Transverse colon (tissue), 4 donors: ENCODE measurements at regions not wholly inside any gene's neighbourhood (a gene's known extent, or its start where the extent isn't known, plus 50 kb on each side); places are given as distances from the start of the nearest gene placed in this dataset.

Experiments
- DNase-seq: peaks from one replicate; pipeline ENCODE4 v3.0.0-alpha.2; 2019
- H3K27ac ChIP-seq, 4 donors: fragments of 200-600 bp; sonication (generic); 2 replicates each; pipeline ENCODE4 v1.5.1; 2016 to 2018; ENCODE audit warnings: inconsistent platforms in 4 of 4
- H3K27me3 ChIP-seq: fragments of 200-600 bp; sonication (generic); 2 replicates; pipeline ENCODE4 v1.5.1; 2017; ENCODE audit warnings: inconsistent platforms
- H3K36me3 ChIP-seq, 4 donors: fragments of 200-600 bp; sonication (generic); 2 replicates each; pipeline ENCODE4 v1.5.1; 2017 to 2019; ENCODE audit warnings: inconsistent platforms in 4 of 4
- H3K4me1 ChIP-seq, 4 donors: fragments of 200-600 bp; sonication (generic); 2 replicates each; pipeline ENCODE4 v1.5.1; 2017 to 2020; ENCODE audit warnings: inconsistent platforms in 4 of 4
- H3K4me3 ChIP-seq, 4 donors: fragments of 200-600 bp; sonication (generic); 1 replicate in 1 of 4; 2 replicates in 3 of 4; pipeline versions ENCODE4 v1.5.1 to v1.6.1; 2017 to 2019; ENCODE audit warnings: inconsistent platforms in 4 of 4
- H3K9me3 ChIP-seq, 2 donors: fragments of 200-600 bp; sonication (generic); 2 replicates each; pipeline ENCODE4 v1.5.1; 2017 to 2019; ENCODE audit warnings: inconsistent platforms in 2 of 2
- CTCF ChIP-seq, 5 experiments: fragments of 200-600 bp in 3 of 5; fragments of 450-650 bp in 2 of 5; sonication (generic) in 3 of 5; IDR thresholded peaks; 1 replicate in 2 of 5; 2 replicates in 3 of 5; pipeline ENCODE4 v1.5.1; 2016 to 2017; ENCODE audit warnings: antibody characterized with exemption in 5 of 5, inconsistent platforms in 3 of 5, mild to moderate bottlenecking in 2 of 5, moderate library complexity in 1 of 5
- EP300 ChIP-seq: sonication (generic); formaldehyde crosslinking; IDR thresholded peaks from one replicate; pipeline ENCODE4 v1.6.1; 2017; ENCODE audit warnings: antibody characterized with exemption, low read depth
- POLR2A ChIP-seq: fragments of 450-650 bp; IDR thresholded peaks from one replicate; pipeline ENCODE4 v1.6.1; 2016; ENCODE audit warnings: antibody characterized with exemption, mild to moderate bottlenecking, moderate library complexity
- POLR2AphosphoS5 ChIP-seq, 3 donors: sonication (generic); formaldehyde crosslinking; IDR thresholded peaks; one replicate each; pipeline ENCODE4 v1.6.1; 2016; ENCODE audit warnings: antibody characterized with exemption in 3 of 3
- WGBS, 2 donors: methylation state at CpG; one replicate each; pipeline ENCODE4 v1.1.5; 2018; ENCODE audit warnings: low coverage in 1 of 2; 5-methylcytosine and 5-hydroxymethylcytosine counted together
- in situ Hi-C, 4 donors: fragments of 200-750 bp; cut with MboI; loops; one replicate each; pipeline versions ENCODE4 v1.15.0 to v1.15.1; 2017; ENCODE audit warnings: low sequenced_read_pairs in 3 of 4, low pct_ligation_motif_present in 1 of 4, low pct_unique_long_range_greater_than_20kb in 1 of 4
- intact Hi-C: fragments of 100-400 bp; cut with DNase I; formaldehyde crosslinking; loops from one replicate; pipeline ENCODE4 v1.15.1; 2023; ENCODE audit warnings: low total_unique reads

- no peak overlapping the region for H3K27ac ChIP-seq
- no peak overlapping the region for H3K4me3 ChIP-seq
- 32 to 57% methylated on average over 2 of the region's 2 CpGs for WGBS, 2 donors
- H3K36me3 ChIP-seq = no peaks in the 10 kb centered on the region
- H3K9me3 ChIP-seq = no peaks in the 10 kb centered on the region
- no peaks in the 10 kb centered on the region for H3K27me3 ChIP-seq
- intact Hi-C loops (no loop called here), in situ Hi-C loops (loop anchor here (10.0 to 25.0 kb wide), 3 partner anchors 351 to 728 kb away; no protein-coding TSS in a partner anchor)
- TF ChIP-seq POLR2A = no peak
- no peak for TF ChIP-seq EP300
- TF ChIP-seq POLR2AphosphoS5 (IDR thresholded peaks at IDR 0.05) = no peak
- TF ChIP-seq CTCF (IDR thresholded peaks at IDR 0.05) = no peak
- H3K4me1 ChIP-seq = no peaks in the 10 kb centered on the region
- no peak for DNase-seq
These were observed 258.5 kb downstream of the HIVEP2 start for GRCh38 chr6:142686507-142686887.

- in situ Hi-C loops = loop anchor here (5.0 to 25.0 kb wide), 5 partner anchors 192 to 719 kb away; no protein-coding TSS in a partner anchor
- peak; percentile 57 for DNase-seq
- no peak overlapping the region for H3K4me3 ChIP-seq
- TF ChIP-seq EP300 (no peak), POLR2AphosphoS5 (IDR thresholded peaks at IDR 0.05) (no peak), POLR2A (no peak), CTCF (IDR thresholded peaks at IDR 0.05) (peak; percentile 91 to 97 (median 92))
- H3K27me3 ChIP-seq = no peaks in the 10 kb centered on the region
- no peak overlapping the region for H3K27ac ChIP-seq
- no peaks in the 10 kb centered on the region for H3K9me3 ChIP-seq
- H3K4me1 ChIP-seq = peaks cover 0 to 12% (median 5%) of the 10 kb centered on the region in 4 donors
- H3K36me3 ChIP-seq = no peaks in the 10 kb centered on the region
- intact Hi-C loops = loop anchor here (5.0 kb wide), 1 partner anchor 334 kb away; no protein-coding TSS in a partner anchor
- WGBS, 2 donors = 23 to 25% methylated on average over 10 to 11 of the region's 11 CpGs
These were observed 252.0 kb downstream of the HIVEP2 start for GRCh38 chr6:142692942-142693341.

GRCh38 chr6:142693441-142693840, 251.5 kb downstream of the HIVEP2 start:
- Histone ChIP-seq H3K36me3 (no peaks in the 10 kb centered on the region), H3K4me3 (no peak overlapping the region), H3K27me3 (no peaks in the 10 kb centered on the region), H3K4me1 (peaks cover 0 to 12% (median 5%) of the 10 kb centered on the region in 4 donors), H3K27ac (no peak overlapping the region), H3K9me3 (no peaks in the 10 kb centered on the region)
- TF ChIP-seq CTCF (IDR thresholded peaks at IDR 0.05) (no peak), POLR2A (no peak), EP300 (no peak), POLR2AphosphoS5 (IDR thresholded peaks at IDR 0.05) (no peak)
- 75 to 80% methylated on average over 3 to 4 of the region's 4 CpGs for WGBS, 2 donors
- no peak for DNase-seq
- in situ Hi-C loops (loop anchor here (5.0 to 25.0 kb wide), 5 partner anchors 191 to 719 kb away; no protein-coding TSS in a partner anchor), intact Hi-C loops (loop anchor here (5.0 kb wide), 1 partner anchor 334 kb away; no protein-coding TSS in a partner anchor)

- H3K36me3 ChIP-seq = no peaks in the 10 kb centered on the region
- H3K27ac ChIP-seq = no peak overlapping the region
- H3K27me3 ChIP-seq = no peaks in the 10 kb centered on the region
- H3K4me1 ChIP-seq = peaks cover 0 to 12% (median 5%) of the 10 kb centered on the region in 4 donors
- WGBS, 2 donors = 65 to 68% methylated on average over 2 of the region's 2 CpGs
- no peaks in the 10 kb centered on the region for H3K9me3 ChIP-seq
- TF ChIP-seq EP300 (no peak), CTCF (IDR thresholded peaks at IDR 0.05) (no peak), POLR2A (no peak), POLR2AphosphoS5 (IDR thresholded peaks at IDR 0.05) (no peak)
- DNase-seq = no peak
- intact Hi-C loops (loop anchor here (5.0 kb wide), 1 partner anchor 333 kb away; no protein-coding TSS in a partner anchor), in situ Hi-C loops (loop anchor here (5.0 to 25.0 kb wide), 5 partner anchors 191 to 718 kb away; no protein-coding TSS in a partner anchor)
- H3K4me3 ChIP-seq = no peak overlapping the region
These were observed 250.9 kb downstream of the HIVEP2 start for GRCh38 chr6:142694054-142694453.
